HG03469 (cell line): ENCODE measurements at regions not wholly inside any gene's neighbourhood (a gene's known extent, or its start where the extent isn't known, plus 50 kb on each side); places are given as distances from the start of the nearest gene placed in this dataset.
"Not testable (repeated sequence)": the region's sequence is repeated elsewhere in the genome, so short reads cannot be mapped to it uniquely, and the experiment has no call there.

ENCODE experiments used
- ATAC-seq: cut with Tn5 transposase; IDR thresholded peaks from one replicate; pipeline ENCODE4 v1.9.1; 2021; ENCODE audit warnings: mild to moderate bottlenecking, moderate library complexity, moderate number of reproducible peaks; ENCODE audit not compliant: unreplicated experiment

GRCh38 chr4:64016893-64017292 lies 392.4 kb downstream of the TECRL start:
- no peak for ATAC-seq

GRCh38 chr4:64014647-64015046 lies 394.6 kb downstream of the TECRL start:
- ATAC-seq: no peak

GRCh38 chr4:64001229-64001898 lies 407.9 kb downstream of the TECRL start:
- ATAC-seq: no peak

- no peak for ATAC-seq
These were observed 409.0 kb downstream of the TECRL start for GRCh38 chr4:64000241-64000640.

GRCh38 chr4:63986253-63986652 lies 423.0 kb downstream of the TECRL start:
- no peak for ATAC-seq

GRCh38 chr4:63983224-63983623 lies 426.0 kb downstream of the TECRL start:
- no peak for ATAC-seq

GRCh38 chr4:63965875-63966274 lies 443.4 kb downstream of the TECRL start:
- ATAC-seq: no peak

- ATAC-seq: not testable (repeated sequence)
These were observed 466.5 kb downstream of the TECRL start for GRCh38 chr4:63942706-63943286.

- no peak for ATAC-seq
These were observed 471.3 kb downstream of the TECRL start for GRCh38 chr4:63937961-63938360.

- ATAC-seq: no peak
These were observed 487.1 kb downstream of the TECRL start for GRCh38 chr4:63922146-63922545.

- ATAC-seq: no peak
These were observed 487.7 kb downstream of the TECRL start for GRCh38 chr4:63921561-63921960.

GRCh38 chr4:63919636-63920365 lies 489.4 kb downstream of the TECRL start:
- no peak for ATAC-seq

- no peak for ATAC-seq
These were observed 502.5 kb downstream of the TECRL start for GRCh38 chr4:63906660-63907183.

- ATAC-seq: no peak
These were observed 505.0 kb downstream of the TECRL start for GRCh38 chr4:63904201-63904600.

GRCh38 chr4:63901304-63901703 lies 507.9 kb downstream of the TECRL start:
- ATAC-seq: no peak

GRCh38 chr4:63898961-63899360 lies 510.3 kb downstream of the TECRL start:
- ATAC-seq: no peak

GRCh38 chr4:63894161-63894560 lies 515.1 kb downstream of the TECRL start:
- ATAC-seq: no peak

GRCh38 chr4:63869370-63869769 lies 539.9 kb downstream of the TECRL start:
- ATAC-seq: no peak

- no peak for ATAC-seq
These were observed 557.8 kb downstream of the TECRL start for GRCh38 chr4:63851496-63851895.

GRCh38 chr4:63841266-63841665 lies 568.0 kb downstream of the TECRL start:
- ATAC-seq: no peak

- no peak for ATAC-seq
These were observed 577.6 kb downstream of the TECRL start for GRCh38 chr4:63831590-63832155.
